AG10803 (cell line): ENCODE measurements at regions not wholly inside any gene's neighbourhood (a gene's known extent, or its start where the extent isn't known, plus 50 kb on each side); places are given as distances from the start of the nearest gene placed in this dataset.

ENCODE experiments used
- DNase-seq: peaks from one replicate; pipeline ENCODE4 v3.0.0; 2010; ENCODE audit warnings: low read depth
- H3K4me3 ChIP-seq: 2 replicates; pipeline ENCODE4 v1.5.1; 2011; ENCODE audit warnings: mild to moderate bottlenecking, low read length, control low read depth
- CTCF ChIP-seq: conservative IDR thresholded peaks from 2 replicates; pipeline ENCODE4 v1.5.1; 2011; ENCODE audit warnings: mild to moderate bottlenecking, low read length, control low read depth, inconsistent platforms

- no peak for DNase-seq
- no peak overlapping the region for H3K4me3 ChIP-seq
- TF ChIP-seq CTCF = no peak
These were observed 161.0 kb upstream of the CDYL start for GRCh38 chr6:4615231-4615630.

- no peak for DNase-seq
- no peak for TF ChIP-seq CTCF
- H3K4me3 ChIP-seq = no peak overlapping the region
These were observed 161.6 kb upstream of the CDYL start for GRCh38 chr6:4614637-4615036.

GRCh38 chr6:4613795-4614194 lies 162.4 kb upstream of the CDYL start:
- no peak for DNase-seq
- H3K4me3 ChIP-seq = no peak overlapping the region
- no peak for TF ChIP-seq CTCF

- H3K4me3 ChIP-seq = no peak overlapping the region
- no peak for TF ChIP-seq CTCF
- no peak for DNase-seq
These were observed 162.8 kb upstream of the CDYL start for GRCh38 chr6:4613381-4613780.

- peak; percentile 95 for DNase-seq
- no peak overlapping the region for H3K4me3 ChIP-seq
- no peak for TF ChIP-seq CTCF
These were observed 163.5 kb upstream of the CDYL start for GRCh38 chr6:4612636-4613171.

- TF ChIP-seq CTCF = no peak
- DNase-seq = peak; percentile 70
- H3K4me3 ChIP-seq = no peak overlapping the region
These were observed 164.6 kb upstream of the CDYL start for GRCh38 chr6:4611429-4612129.

GRCh38 chr6:4610256-4610655 lies 165.9 kb upstream of the CDYL start:
- TF ChIP-seq CTCF = no peak
- DNase-seq = peak; percentile 95
- no peak overlapping the region for H3K4me3 ChIP-seq
